NCI-H146 treated with DMSO at 0.1 percent for 48 hours (cell line): ENCODE measurements at regions not wholly inside any gene's neighbourhood (a gene's known extent, or its start where the extent isn't known, plus 50 kb on each side); places are given as distances from the start of the nearest gene placed in this dataset.
A peak's percentile ranks its signal among the peaks of the same experiment; 100 is the strongest.
"Not testable (repeated sequence)": the region's sequence is repeated elsewhere in the genome, so short reads cannot be mapped to it uniquely, and the experiment has no call there.

Experiments
- DNase-seq: peaks from one replicate; lab custom pipeline; 2025; ENCODE audit not compliant: unreplicated experiment; lab: John Stamatoyannopoulos, UW

DNA sequence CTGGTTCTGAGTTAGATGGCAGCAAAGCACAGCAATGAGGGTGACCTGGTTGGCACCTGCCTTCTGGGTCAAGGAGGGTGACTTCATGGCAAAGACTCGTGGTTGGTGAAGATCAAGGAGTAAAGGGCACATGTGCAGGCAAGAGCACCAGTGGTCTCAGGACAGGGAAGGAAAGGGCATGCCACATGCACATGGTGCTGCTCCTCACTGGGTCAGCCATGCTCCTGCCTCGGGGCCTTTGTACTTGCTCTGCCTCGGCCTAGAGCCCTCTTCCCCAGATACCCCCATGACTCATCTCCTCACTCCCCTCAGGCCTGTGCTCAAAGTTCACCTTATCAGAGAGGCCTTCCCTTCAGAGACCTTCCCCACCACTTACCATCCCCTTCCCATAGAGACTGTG lies 106.7 kb upstream of the KDM7A start:
- no peak for DNase-seq

DNA sequence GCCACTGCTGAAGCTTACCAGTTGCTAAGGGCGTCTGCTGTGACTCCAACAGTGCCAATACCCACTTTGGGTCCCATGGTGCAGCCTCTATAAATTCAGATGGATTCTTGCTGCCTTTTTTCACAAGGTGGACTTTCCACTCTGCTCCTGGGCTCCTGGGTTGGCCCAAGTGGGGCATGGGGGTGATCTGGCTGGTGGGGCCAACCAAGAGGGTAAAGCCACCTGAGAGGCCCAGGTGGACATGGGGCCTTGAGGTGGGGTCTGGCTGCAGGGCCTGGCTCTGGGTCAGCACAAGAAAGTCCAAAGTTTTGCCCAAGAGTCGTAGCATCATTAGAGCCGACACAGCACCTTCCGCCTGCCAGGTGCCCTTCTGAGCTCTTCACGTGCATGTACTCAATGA lies 105.2 kb upstream of the KDM7A start:
- no peak for DNase-seq

DNA sequence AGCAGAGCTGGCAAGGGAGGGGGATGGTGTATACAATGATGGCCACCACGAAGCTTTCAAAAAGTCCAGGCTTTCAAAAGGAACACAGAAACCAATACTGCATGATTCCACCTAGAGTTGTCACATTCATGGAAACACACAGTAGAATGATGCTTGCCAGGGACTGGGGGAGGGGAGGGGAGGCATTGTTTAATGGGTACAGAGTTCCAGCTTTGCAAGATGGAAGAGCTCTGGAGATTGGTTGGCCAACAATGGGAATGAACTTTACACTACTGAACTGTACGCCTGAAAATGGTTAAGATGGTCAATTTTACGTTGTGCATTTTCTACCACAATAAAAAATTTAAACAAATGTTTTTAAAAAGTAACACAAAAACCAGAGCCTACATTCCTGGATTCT lies 104.5 kb upstream of the KDM7A start:
- DNase-seq = no peak

DNA sequence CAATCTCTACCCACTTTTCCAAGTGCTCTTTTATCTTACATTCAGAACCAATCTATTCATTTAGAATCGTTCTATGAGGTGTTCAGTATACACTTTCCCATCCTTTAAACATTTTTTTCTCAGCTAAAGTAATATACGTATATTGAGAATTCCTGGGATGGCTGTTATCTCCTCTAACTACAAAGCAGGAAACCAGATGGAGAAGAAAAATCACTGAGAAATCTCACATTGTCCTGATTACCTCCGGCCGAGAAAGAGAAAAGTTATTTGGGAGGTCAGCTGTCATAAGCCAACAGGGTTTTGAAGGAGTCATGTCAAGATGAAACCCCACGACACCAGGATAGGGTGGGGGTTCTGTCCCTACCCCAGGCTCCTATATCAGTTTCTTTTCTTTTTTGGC lies 99.2 kb upstream of the KDM7A start:
- no peak for DNase-seq

DNA sequence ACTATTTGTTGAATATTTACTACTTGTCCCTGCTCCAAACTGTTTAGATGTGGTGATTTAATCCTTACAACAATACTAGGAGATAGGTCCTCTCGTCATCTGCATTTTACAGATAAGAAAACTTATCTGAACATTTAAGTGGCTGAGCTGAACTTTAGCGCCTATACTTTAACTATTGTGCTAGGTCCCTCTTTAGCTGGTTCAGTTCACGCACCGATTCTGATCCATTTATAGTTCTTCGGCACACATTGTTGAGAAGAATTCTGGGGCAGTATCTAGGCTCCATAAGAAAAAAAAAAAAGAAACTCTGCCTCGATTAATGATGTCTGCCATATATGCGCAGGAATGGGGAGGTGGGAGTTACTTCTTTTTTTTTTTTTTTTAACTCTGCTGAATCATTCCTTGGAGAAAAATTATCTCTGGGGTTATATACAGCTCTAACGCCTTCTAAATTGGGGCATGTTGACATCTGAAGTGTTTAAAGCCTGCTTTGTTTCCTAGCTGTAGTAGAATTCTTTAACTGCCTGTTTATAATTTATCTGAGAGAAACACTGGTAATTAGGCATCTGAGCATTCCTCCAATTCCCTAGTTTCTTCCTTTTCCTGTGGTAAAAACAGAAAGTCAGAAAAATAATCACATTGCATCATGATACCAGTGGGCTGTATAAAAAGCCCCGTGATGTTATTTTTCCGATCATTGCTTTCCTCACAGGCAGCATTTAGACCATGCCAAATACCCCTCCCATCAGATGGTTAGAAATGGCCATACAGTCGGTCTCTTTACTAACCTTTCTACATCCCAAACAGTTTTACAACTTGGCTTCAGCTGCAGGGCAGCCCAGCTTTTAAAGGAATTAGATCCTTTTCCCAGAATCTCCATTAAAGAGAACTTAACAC lies 98.5 kb upstream of the KDM7A start:
- DNase-seq = no peak

DNA sequence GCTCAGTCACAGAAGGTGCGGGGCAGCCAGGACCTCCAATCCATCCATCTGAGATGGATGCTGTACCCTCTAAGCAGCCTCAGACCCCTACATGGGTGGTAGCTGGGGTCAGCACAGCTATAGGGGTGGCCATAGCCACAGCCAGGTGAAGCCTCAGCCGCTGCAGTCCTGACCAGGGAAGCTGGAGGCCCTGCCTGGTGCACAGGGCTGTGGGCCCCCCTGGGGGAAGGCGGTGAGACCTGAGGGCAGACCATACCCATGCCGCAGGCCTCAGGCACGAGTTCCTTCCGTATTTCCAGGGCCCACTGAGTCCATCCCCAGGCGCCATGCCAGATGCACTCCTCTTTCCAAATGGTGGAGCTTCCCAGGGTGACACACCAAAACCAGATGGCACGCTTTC lies 96.6 kb upstream of the KDM7A start:
- DNase-seq = no peak

DNA sequence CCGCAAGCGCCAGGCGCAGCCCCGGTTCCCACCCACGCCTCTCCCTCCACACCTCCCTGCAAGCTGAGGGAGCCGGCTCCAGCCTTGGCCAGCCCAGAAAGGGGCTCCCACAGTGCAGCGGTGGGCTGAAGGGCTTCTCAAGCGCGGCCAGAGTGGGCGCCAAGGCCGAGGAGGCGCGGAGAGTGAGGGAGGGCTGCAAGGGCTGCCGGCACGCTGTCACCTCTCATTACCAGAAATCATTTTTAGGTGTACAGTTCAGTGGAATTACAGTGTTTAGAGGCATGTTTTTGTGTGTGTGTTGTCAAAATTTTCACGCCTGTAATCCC lies 94.8 kb upstream of the KDM7A start:
- not testable (repeated sequence) for DNase-seq

DNA sequence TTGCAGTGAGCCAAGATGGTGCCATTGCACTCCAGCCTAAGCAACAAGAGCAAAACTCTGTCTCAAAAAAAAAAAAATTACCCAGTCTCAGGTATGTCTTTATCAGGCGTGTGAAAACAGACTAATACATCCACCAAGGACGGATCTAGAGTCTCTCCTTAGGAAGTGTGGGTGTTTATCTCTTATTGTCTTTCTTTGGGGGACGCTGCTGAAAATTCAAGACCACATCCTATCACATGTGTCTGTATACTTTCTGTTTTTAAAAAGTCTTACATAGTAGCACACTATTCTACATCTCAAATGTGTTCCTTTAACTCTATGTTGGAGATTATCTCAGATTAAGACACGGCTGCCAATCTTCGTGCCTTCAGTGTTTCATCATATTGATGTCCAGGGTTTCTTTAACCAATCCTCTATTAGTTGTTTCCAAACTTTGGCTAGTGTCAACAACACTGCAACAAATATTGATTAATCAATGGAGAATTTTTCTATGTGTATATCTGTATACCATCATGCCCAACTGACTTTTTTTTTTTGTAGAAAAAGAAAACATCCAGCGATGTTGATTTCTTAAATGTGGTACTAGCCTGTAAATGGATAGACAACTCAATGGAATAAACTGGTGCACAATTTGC lies 92.3 kb upstream of the KDM7A start:
- no peak for DNase-seq

DNA sequence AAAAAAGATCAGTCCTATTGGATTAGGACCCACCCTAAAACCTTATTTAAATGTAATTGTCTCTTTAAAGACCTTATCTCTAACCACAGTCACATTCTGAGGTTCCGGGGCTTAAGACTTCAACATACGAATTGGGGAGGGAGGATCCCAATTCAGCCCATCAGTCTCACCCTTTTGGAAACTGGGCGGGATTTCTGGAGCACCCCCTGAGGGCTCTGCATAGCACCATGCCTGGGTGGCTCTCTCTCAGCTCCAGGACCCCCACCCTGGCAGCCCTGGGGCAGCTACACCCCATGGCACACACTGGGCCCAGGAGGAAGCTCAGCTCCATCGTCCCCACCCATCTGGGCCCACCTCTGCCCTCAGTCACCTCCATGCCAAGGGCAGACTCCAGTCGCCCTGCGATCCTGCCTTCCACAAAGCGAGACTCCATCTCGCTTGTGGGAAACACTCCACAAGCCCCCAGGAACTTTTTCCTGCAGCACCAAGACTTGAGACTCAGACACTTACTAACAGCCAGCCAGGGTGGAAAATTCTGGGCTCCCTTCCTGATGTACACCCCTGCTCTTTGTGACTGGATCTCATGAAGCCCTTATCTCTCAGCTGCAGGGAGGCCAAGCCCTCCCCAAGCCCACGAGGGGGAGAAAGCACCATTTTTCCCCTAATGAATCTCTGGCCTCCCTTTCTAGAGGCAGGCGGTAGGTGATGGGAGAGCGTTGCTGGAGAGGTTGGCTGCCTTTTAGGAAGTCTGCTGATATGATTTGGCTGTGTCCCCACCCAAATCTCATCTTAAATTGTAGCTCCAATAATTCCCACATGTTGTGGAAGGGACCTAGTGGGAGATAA lies 90.8 kb upstream of the KDM7A start:
- no peak for DNase-seq

DNA sequence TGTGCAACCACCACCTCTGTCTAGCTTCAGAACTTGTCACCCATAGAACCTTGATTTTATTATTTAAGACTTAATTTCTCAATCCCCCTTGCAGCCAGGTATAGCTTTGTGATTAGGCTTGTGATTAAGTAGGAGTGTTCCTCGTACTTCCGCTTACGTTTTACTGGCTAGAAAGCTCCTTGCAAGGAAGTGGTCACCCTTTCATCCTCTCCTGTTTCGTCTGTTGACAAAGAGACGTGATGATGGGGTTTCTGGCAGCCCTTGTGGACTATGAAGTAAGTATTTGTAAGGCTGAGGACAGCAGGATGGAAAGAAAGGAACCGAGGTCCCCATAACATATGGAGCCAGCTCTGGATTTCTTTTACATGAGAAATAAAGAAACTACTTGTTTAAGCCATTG lies 86.5 kb upstream of the KDM7A start:
- DNase-seq = no peak

DNA sequence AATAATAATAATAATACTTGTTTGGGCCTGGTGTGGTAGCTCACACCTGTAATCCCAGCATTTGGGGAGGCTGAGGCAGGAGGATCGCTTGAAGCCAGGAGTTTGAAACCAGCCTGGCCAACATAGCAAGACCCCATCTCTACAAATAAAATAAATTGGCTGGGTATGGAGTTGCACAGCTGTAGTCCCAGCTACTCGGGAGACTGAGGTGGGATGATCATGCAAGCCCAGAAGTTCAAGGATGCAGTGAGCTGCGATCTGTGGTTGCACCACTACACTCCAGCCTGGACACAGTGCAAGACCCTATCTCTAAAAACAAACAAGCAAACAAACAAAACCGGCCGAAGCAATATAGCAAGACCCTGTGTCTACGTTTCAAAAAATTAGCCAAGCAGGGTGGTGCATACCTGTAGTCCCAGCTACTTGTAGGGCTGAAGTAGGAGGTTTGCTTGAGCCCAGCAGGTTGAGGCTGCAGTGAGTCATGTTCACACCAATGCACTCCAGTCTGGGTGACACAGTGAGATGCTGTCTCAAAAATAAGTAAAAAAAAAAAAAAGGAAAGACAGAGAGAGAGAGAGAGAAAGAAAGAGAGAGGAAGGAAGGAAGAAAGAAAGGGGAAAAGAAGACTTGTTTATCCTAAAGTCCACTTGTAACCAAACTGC lies 85.6 kb upstream of the KDM7A start:
- DNase-seq = no peak

DNA sequence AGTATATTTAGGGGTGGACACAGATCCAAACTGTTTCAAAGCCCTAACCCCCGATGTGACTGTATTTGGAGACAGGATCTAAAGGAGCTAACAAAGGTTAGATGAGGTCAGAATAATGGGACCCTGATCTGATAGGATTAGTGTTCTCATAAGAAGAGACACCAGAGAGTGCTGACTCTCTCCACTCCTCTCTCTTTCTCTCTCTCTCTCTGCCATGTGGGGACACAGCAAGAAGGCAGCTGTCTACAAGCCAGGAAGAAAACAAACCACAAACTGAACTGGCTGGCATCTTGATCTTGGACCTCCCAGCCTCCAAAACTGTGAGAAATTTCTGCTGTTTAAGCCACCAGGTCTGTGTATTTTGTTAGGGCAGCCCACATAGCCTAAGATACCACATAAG lies 84.7 kb upstream of the KDM7A start:
- no peak for DNase-seq

DNA sequence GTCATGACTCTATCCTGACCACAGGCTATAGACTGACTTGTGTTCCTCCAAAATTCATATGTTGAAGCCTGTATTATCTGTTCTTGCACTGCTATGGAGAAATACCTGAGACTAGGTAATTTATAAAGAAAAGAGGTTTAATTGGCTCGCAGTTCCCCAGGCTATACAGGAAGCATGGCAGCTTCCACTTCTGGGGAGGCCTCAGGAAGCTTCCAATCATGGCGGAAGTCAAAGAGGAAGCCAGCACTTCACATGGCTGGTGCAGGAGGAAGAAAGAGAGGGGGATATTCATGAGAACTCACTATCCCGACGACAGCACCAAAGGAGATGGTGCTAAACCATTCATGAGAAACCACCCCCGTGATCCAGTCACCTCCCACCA lies 84.3 kb upstream of the KDM7A start:
- no peak for DNase-seq

DNA sequence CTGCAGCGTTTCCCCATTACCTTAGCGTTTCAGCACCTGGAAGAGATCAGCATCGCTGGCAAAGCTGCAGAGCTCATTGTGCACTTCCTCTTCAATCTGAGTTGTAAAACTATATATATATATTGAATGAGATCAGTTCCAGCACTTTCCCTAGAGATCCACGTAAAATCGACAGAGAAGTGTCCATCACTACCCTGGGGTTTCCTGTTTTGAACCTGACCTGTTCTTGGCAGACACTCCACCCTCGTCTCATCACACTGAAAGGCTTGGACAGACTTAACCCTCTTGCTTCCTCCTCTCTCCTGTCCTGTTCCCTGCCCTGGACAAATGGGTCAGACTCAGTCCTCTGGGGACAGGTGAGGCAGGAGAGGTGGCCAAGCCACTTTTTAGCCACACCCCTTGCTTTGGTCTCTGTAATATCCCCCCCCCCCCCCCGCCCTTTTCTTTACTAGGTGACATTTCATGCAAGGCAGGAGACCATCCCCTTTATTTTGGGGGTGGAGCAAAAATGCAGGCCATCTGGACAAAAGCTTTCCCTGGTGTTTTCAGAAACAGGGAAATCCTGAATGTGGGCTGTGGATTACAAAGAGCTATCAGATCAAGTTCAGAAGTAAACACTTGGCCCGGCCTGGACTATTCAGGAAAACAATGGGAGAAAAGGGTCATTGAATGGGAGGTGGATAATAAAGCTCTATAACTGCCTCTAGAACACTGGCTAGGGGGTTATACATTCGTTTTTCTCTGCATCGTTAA lies 83.7 kb upstream of the KDM7A start:
- DNase-seq = peak; percentile 80

DNA sequence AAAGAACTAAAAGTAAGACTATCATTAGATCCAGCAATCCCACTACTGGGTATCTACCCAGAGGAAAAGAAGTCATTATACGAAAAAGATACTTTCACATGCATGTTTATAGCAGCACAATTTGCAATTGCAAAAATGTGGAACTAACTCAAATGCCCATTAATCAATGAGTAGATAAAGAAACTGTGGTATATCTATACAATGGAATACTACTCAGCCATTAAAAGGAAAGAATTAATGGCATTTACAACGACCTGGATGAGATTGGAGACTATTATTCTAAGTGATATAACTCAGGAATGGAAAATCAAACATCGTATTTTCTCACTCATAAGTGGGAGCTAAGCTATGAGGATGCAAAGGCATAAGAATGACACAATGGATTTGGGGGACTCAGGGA lies 80.5 kb upstream of the KDM7A start:
- DNase-seq = not testable (repeated sequence)

DNA sequence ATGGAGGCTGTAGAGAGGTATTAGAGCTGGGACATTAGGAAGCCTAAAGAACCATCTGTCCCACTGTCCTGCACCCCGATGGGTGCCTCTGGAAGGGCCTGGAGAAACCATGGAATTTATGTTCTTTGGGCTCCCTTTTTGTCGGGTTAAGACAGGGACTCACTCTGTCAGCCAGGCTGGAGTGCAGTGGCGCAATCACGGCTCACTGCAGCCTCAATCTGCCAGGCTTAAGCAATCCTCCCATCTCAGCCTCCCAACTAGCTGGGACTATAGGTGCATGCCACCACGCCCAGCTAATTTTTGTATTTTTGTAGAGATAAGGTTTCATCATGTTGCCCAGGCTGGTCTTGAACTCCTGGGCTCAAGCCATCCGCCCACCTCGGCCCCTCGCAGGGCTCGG lies 78.2 kb upstream of the KDM7A start:
- DNase-seq = not testable (repeated sequence)

DNA sequence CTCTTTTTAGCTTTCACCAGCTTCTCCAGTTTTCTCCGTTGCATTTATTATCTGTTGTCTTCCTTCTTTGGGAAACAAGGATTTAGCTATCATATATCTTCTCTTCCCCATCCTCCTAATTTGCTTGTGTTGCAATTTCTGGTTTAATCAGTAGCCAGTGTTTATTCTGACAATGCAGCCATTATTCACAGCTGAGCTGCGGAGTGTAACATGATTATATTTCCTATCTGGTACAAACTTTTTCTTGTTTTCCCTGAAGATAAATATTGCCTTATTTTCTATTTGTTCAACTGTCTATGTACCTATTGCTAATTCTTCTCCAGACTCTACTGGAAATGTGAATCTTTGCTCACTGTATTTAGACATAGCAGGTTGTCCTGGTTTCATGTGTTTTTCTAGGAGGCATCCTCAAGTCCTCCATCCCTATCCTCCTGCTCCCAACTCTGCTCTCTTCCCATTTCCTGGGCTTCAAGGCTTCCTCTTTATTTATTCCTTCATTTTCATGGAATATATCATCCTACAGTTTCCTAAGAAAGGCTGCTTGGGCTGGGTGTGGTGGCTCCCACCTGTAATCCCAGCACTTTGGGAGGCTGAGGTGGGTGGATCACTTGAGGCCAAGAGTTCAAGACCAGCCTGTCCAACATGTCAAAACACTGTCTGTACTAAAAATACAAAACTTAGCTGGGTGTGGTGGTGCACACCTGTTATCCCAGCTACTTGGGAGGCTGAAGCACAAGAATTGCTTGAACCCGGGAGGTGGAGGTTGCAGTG lies 72.4 kb upstream of the KDM7A start:
- DNase-seq = no peak

DNA sequence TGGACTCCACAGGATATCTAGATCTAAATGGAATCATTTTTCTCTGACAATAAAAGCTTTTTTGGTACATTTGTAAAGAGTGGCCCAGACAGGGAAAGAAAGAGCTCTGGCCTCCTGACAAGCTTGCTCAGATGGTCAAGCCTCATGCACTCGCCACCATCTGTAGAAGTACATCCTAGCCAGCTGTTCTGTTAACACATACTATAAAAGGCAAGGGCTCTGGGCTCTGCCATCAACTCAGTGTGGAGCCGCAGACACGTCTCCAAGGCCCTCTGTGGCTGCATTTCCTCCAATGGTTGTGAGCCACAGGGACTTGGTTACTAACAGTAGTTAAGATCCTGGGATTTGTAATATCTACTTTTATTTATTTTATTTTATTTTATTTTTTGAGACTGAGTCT lies 70.8 kb upstream of the KDM7A start:
- no peak for DNase-seq

DNA sequence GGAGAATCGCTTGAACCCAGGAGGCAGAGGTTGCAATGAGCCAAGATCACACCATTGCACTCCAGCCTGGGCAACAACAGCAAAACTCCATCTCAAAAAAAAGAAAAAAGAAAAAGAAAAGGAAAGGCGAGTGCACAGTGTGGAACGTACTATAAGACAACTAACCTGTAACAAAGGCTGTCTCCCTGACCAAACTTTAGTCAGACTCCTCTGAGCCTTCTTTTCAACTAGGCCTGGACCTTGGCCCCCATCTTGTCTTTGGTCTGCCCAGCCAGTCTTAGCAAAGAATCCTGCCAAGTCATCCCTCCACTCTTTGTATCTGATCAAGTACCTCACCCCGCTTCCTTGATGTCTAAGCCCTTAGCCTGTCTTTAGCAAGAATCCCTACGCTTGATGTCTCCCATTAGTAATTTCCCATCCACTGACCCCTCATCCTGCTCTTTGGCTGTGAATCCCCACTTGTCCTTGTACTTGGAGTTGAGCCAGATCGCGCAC lies 68.9 kb upstream of the KDM7A start:
- no peak for DNase-seq
